ENCODE measurements at regions not wholly inside any gene's neighbourhood (a gene's known extent, or its start where the extent isn't known, plus 50 kb on each side); places are given as distances from the start of the nearest gene placed in this dataset.

DNA sequence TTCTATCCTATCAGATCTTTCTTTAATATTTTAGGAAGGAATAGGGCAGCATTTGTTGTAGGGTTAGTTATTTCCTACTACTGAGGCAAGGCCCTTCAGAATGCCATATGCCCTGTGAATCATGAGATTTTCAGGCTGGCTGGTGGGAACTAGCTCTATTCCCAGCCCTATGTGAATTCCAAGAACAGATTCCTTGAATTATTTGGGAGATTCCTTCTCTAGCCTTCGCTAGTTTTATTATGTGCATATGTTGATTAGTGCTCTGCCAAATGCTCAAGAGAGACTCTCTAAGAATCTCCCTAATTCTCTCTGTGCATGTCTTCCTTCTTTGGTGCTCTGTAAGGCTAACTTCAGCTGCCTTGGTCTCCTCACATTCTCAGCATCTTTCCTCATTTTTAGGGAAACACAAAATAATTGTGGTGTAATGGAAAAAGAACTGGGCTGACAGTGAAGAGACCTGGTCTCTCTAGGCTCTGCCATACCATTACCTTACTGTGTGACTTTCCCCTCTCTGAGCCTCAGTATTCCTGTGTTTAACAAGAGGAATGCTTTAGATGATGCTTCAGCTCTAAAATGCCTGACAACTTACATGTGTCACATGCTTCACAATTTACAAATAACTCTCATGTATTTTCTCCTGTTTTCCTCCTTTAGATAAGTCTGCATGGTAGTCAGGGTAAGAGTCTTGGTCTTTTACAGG is 79.7 kb downstream of the VMA21 start:
- no peak for DNase-seq (ENCODE audit: low spot score)

DNA sequence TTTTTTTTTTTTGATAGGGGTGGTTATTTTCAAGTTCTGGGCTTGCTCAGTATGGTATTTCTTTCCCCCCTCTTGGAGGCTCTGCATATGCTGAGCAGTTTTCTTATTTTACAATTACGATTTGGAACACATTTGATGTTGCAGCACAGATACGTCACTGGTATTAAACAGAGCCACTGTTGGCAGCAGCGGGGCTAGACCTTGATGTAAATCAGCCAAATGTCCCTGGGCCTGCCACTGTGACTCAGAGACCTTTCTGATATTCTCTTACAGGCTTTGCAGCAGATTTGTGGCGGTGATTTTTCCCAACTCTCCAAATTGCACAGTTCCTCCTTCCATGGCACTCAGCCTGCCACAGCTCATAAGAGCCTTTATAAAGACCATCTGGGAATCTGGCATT is 81.1 kb downstream of the VMA21 start:
- DNase-seq (ENCODE audit: low spot score) = no peak

GRCh38 chrX:151488677-151489076 is 74.8 kb upstream of the PASD1 start:
- DNase-seq (ENCODE audit: low spot score) = peak; percentile 21

DNA sequence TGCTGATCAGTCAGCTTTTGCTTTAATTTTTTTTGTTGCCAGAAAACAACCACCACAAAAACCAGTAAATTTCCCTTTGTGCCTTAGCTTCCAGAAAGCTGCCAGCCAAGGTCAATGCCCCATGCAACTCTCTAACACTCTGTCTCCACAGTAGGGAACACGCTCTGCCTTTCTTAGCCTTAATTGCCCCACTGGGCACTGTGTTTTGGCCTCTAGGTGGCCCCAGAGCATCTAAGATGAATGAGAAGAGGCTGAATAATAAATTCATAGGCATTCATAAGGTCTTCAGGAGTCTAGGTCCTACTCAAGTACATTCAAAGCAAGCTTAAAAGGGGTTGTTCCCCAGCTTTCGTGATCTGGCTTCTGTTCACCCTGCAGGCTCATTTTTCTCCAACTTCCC is 57.7 kb upstream of the PASD1 start:
- no peak for DNase-seq (ENCODE audit: low spot score)

- no peak for DNase-seq (ENCODE audit: low spot score)
Measured at GRCh38 chrX:151510203-151510602, 53.3 kb upstream of the PASD1 start.

DNA sequence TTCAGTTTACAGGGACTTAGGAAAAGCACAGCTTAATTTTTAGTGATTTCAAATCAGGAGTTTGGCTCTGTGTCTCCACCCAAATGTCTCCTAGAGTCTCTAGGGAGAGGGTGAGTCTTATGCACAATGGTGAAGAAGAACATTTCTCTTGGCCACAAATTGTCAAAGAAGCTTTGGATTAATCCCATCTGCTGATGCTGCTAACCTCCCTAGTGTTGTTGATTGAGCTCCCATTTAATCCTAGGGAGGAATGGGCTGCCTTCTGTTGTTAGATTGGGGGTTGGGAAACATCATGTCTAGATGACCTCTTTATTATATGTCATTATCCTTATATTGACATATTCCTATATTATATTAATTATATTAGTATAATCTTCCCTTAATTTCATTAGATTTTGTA is 50.0 kb upstream of the PASD1 start:
- no peak for DNase-seq (ENCODE audit: low spot score)
